Endothelial cell (in vitro differentiated cells): ENCODE measurements at regions not wholly inside any gene's neighbourhood (a gene's known extent, or its start where the extent isn't known, plus 50 kb on each side); places are given as distances from the start of the nearest gene placed in this dataset.

Experiments used
- DNase-seq: peaks from one replicate; pipeline ENCODE4 v3.0.0; 2021; ENCODE audit warnings: low spot score
- H3K27ac Mint-ChIP-seq: one replicate; pipeline ENCODE4 v1.8.0; 2021; ENCODE audit warnings: mixed read lengths, inconsistent platforms; ENCODE audit not compliant: unreplicated experiment
- H3K27me3 Mint-ChIP-seq: one replicate; pipeline ENCODE4 v1.8.0; 2021; ENCODE audit warnings: mild to moderate bottlenecking, moderate library complexity, mixed read lengths, inconsistent platforms; ENCODE audit not compliant: unreplicated experiment
- H3K36me3 Mint-ChIP-seq: one replicate; pipeline ENCODE4 v1.8.0; 2021; ENCODE audit warnings: mild to moderate bottlenecking, low read depth, mixed read lengths, inconsistent platforms; ENCODE audit not compliant: unreplicated experiment
- H3K4me1 Mint-ChIP-seq: one replicate; pipeline ENCODE4 v1.8.0; 2021; ENCODE audit warnings: mild to moderate bottlenecking, mixed read lengths, inconsistent platforms; ENCODE audit not compliant: unreplicated experiment
- H3K4me3 Mint-ChIP-seq: one replicate; pipeline ENCODE4 v1.8.0; 2021; ENCODE audit warnings: mild to moderate bottlenecking, mixed read lengths, inconsistent platforms; ENCODE audit not compliant: unreplicated experiment
- H3K9me3 Mint-ChIP-seq: one replicate; pipeline ENCODE4 v1.8.0; 2021; ENCODE audit warnings: mixed read lengths, inconsistent platforms; ENCODE audit not compliant: unreplicated experiment
- CTCF ChIP-seq: fragments of 200-600 bp; sonication (generic); IDR thresholded peaks from one replicate; pipeline ENCODE4 v1.5.0; 2021; ENCODE audit warnings: antibody characterized with exemption; ENCODE audit not compliant: unreplicated experiment

- H3K4me3 Mint-ChIP-seq, result no peak overlapping the region
- H3K27me3 Mint-ChIP-seq, result peaks cover 2% of the 10 kb centered on the region
- H3K36me3 Mint-ChIP-seq, result no peaks in the 10 kb centered on the region
These were observed 382.8 kb upstream of the TSHZ2 start for GRCh38 chr20:52589251-52589812.

GRCh38 chr20:52586660-52587059 is 385.5 kb upstream of the TSHZ2 start:
- no peaks in the 10 kb centered on the region for H3K4me1 Mint-ChIP-seq
- H3K4me3 Mint-ChIP-seq, result no peak overlapping the region
- H3K9me3 Mint-ChIP-seq, result no peaks in the 10 kb centered on the region
- H3K27ac Mint-ChIP-seq, result no peak overlapping the region
- DNase-seq, result no peak
- TF ChIP-seq CTCF, result no peak
- H3K36me3 Mint-ChIP-seq, result no peaks in the 10 kb centered on the region
- peaks cover 3% of the 10 kb centered on the region for H3K27me3 Mint-ChIP-seq

More at GRCh38 chr20:52589251-52589812, 382.8 kb upstream of the TSHZ2 start:
- Mint-ChIP-seq H3K4me1 (no peaks in the 10 kb centered on the region), H3K27ac (no peak overlapping the region), H3K9me3 (no peaks in the 10 kb centered on the region)
- no peak for TF ChIP-seq CTCF
- no peak for DNase-seq

GRCh38 chr20:52585333-52585732 is 386.8 kb upstream of the TSHZ2 start:
- Mint-ChIP-seq H3K9me3 (no peaks in the 10 kb centered on the region), H3K27ac (no peak overlapping the region), H3K4me3 (no peak overlapping the region), H3K4me1 (no peaks in the 10 kb centered on the region), H3K27me3 (peaks cover 3% of the 10 kb centered on the region), H3K36me3 (no peaks in the 10 kb centered on the region)
- no peak for DNase-seq
- no peak for TF ChIP-seq CTCF

- H3K36me3 Mint-ChIP-seq, result no peaks in the 10 kb centered on the region
- peaks cover 2% of the 10 kb centered on the region for H3K27me3 Mint-ChIP-seq
- H3K4me3 Mint-ChIP-seq, result no peak overlapping the region
- H3K9me3 Mint-ChIP-seq, result no peaks in the 10 kb centered on the region
- no peak for DNase-seq
- no peak overlapping the region for H3K27ac Mint-ChIP-seq
- H3K4me1 Mint-ChIP-seq, result no peaks in the 10 kb centered on the region
- no peak for TF ChIP-seq CTCF
These were observed 387.0 kb upstream of the ZFP64 start for GRCh38 chr20:52578559-52578958.

- no peak for DNase-seq
- Mint-ChIP-seq H3K27me3 (peaks cover 2% of the 10 kb centered on the region), H3K4me3 (no peak overlapping the region), H3K27ac (no peak overlapping the region), H3K36me3 (no peaks in the 10 kb centered on the region), H3K4me1 (no peaks in the 10 kb centered on the region), H3K9me3 (no peaks in the 10 kb centered on the region)
- no peak for TF ChIP-seq CTCF
These were observed 386.1 kb upstream of the ZFP64 start for GRCh38 chr20:52577696-52578095.
